Activated CD4-positive, alpha-beta T cell treated with anti-CD3 and anti-CD28 coated beads, Interleukin-2, amount 50 U/mL, for 1 hour (primary cell): ENCODE measurements at regions not wholly inside any gene's neighbourhood (a gene's known extent, or its start where the extent isn't known, plus 50 kb on each side); places are given as distances from the start of the nearest gene placed in this dataset.

ENCODE experiments used
- DNase-seq: peaks from one replicate; pipeline ENCODE4 v3.0.0-alpha.2; 2020

DNA sequence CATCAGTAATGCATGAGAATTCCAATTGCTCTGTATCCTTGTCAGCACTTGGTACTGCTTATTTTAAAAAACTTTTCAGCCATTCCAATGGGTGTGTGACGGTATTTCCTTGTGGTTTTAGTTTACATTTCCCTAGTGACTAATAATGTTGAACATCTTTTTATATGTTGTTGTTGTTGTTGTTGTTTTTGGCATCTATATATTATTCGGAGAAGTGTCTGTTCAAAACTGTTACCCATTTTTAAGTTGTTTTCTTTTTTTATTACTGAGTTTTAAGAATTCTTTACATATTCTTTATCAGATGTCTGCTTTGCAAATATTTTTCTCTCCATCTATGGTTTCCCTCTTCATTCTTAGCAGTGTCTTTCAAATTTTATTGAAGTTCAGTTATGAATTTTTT lies 231.1 kb upstream of the POU3F1 start:
- DNase-seq, result no peak

DNA sequence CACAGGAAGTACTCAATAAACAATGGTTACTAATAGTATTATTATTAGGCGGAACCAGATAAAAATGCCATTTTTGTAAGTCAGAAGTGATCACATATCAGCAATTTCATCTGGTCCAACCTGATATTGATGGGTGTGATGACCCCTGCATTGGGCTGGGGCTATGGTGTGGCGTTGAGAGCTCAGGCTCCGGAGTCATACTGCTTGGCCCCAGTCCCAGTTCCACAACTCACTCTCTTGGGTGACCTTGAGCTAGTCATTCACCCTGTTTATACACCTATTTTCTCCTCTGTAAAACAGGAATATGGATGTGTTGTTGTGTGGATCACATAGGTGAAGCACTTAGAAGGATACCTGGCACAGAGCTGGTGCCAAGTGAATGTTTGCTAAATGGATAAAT lies 229.4 kb upstream of the POU3F1 start:
- DNase-seq, result no peak

DNA sequence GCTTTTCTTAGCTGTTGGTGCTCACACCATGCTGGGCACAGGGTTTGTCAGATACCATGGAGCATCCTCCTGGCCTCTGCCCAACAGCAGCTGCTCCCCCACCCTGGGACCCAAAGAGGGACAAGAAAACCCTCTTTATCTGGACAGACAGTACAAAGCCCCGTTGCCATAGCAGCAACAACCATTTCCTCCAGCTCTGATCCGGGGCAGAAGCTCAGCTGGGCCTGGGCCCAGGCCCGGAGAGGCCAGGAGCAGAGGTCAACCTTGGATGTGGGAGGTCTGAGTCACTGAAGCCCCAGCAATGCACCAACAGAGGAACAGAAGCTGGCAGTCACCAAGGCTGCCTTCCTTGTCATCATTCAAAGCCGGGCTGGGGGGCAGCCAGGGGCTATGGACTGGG lies 228.4 kb upstream of the POU3F1 start:
- no peak for DNase-seq

DNA sequence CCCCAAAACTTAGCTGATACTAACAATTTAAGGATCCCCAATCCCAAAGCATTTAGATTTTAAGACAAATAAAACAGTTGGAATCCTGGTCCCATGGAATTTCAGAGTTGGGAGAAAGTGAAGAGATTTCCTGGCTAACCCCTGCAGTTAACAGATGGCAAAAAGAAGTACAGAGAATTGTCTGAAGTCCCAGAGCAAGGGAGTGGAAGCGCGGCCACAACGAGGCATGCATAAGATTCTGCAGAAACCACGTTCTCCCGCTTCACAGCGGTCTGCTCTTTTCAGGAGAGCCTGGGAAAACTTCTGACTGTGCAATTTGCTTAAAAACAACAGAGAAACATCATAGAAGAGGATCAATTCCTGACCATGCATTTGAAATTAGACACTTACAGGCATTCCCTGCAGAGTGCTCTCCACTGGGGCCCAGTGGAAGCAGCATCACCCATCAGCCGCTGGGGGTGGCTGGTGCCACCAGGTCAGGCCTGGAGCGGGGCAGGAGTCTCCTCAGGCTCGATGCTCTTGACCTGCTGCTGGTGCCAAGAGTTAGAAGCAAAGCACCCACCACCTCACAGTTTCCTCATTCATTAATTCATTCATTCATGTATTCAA lies 226.7 kb upstream of the POU3F1 start:
- no peak for DNase-seq

DNA sequence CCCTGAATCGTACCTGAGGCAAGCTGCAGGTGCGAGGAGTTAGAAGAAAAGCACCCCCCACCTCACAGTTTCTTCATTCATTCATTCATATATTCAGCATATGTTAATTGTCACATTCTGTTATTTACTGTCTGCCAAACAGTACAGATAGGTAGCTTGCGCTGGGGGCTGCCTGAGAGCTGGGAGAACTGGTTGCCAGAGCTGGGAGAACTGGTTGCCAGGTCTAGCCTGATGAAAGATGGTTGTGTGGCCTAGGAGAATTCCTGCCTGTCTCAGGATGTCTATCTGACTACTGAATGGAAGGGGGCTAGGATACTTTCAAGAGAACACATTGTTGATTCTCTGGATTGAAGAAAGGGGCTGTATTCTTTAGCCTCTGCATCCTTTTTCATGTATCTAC lies 225.9 kb upstream of the POU3F1 start:
- DNase-seq, result no peak

DNA sequence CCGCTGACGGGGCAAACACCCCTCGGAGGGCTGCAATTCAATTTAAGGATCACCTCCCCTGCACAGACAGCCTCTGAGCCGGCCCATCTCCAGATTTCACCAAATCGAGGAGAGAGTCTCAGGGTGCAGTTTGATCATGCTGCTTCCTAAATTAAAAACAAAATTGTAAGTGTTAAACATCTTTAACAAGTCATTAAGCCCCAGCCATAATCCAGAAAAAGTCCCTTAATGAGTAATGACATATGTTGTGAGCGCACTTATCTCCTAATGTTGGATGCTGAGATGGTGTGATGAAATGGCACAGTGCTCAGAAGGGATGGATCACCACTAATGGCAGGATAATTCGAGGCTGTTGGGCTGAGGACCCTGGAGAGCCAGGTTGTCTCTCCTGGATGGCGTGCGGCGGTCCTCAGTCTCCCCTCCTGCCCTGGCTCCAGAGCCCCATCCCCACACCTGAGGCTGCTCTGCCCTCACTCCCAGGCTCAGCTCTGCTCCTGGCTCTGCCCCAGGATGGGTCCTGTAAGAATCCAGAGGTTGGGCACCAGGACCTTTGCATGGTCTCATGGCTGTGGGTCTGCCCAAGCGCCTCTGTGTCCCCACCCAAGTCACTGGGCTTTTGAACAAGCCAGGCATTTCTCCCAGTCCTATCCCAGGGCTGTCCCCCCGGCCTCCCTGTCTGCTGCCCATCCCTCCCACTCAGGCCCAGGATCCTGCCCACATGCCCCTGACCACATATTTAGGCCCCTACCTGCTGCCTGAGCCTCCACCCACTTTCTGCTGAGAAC lies 224.4 kb upstream of the POU3F1 start:
- no peak for DNase-seq

DNA sequence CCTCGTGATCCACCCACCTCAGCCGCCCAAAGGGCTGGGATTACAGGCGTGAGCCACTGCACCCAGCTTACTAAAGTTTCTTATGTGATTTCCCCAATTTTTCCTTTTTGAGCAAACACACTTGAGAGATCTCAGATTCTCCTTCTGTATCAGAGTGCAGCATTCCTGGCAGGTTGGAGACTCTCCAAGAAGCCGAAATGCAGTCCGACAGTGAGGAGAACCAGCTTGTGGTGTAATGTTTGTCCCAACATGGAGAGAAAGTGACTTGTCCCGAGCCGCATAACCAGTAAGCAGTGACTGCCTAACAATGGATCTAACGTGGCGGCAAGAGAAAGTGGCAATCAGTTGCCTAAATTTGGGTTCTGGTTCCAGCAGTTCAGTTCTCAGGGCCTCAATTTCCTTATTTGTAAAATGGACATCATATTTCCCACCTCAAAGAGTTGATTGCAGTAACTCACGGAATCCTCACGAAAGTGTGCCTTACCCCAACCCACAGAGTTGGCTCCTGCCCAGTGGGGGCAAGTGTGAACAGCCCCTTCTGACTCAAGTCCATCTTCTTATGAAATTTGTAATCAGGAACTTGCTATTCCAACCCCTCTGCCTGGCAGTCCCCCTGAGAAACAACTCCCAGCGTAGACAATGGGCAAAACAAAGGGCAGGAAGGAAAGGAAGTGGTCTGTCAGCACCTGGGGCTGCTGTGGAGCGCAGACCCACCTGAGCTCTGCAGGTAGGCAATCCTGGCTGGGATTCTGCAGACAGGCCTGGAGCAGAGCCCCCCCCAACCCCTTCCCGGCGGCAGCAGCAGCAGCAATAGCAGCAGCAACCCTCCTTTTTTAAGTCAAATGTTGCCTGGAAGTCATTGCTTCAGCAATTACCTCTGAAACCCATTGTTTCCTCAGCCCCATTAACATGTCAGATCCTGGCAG lies 223.6 kb upstream of the POU3F1 start:
- DNase-seq, result no peak

DNA sequence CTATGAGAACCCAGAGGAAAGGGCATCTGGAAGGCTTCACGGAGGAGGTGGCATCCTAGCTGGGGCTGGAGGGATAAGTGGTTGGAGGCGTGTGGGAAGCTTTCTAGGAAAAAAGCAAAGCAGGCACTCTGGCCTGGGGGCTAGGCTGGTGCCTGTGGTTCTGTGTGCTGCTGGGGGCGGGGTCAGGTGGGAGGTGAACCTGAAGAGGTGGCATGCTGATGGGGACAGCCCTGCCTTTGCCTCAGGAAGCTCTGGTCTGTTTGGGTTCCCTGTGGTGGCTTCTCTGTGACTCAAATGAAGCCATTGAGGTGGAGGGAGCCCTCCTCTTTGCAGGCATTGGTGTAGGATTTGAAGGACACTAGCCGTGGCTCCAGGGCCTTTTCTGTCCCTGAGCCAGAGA lies 221.6 kb upstream of the POU3F1 start:
- no peak for DNase-seq

DNA sequence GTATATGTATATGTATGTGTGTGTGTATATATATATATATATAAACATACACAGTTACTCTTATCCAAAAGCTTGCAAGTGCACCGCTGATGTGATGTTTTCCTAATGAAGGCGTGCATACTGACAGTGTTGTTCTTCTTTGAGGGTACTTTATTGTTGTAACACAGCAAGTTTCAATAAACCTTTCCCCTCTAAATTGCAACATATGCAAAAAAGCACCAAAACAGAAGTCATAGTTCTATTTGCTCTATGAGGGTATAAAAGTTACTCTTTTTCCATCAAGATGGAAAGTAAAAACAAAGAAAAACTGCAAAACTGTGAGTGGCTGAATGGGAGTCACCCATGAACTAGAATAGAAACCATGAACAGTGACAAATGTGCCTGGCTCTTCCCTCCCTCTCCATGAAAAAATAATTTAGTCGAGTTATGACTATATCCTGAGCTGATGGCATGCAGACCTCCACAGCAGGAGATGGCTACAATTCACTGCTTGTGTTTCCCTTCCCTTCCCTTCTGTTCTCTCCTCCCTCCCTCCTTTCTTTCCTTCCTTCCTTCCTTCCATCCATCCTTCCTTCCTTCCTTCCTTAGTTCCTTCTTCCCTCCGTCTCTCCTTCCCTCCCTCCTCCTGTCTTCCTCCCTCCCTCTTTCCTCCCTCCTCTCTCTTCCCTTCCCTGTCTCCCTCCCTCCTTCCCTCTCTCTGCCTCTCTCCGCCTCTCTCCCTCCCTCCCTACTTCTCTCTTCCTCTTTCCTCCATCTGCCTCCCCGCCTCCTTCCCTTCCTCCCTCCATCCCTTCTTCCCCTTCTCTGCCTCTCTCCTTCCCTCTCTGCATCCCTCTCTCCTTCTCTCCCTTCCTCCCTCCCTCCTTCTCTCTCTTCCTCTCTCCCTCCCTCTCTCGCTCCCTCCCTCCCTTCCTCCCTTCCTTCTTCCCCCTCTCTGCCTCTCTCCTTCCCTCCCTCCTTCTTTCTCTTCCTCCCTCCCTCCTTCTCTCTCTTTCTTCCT lies 220.7 kb upstream of the POU3F1 start:
- DNase-seq, result no peak

DNA sequence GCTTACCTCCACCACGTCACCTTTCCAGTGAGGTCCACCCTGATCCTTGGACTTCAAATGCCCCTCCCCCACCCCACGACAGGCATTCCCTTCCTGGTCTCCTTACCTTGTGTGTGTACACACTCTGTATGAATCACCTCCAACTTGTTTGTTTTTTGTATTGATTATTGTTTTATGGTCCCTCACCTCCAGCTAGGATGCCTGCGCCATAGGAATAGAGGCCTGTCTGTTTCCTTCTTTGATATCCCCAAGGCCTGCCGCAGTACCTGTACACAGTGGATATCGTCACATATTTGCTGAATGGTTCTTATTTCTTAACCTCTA lies 219.6 kb upstream of the POU3F1 start:
- no peak for DNase-seq

DNA sequence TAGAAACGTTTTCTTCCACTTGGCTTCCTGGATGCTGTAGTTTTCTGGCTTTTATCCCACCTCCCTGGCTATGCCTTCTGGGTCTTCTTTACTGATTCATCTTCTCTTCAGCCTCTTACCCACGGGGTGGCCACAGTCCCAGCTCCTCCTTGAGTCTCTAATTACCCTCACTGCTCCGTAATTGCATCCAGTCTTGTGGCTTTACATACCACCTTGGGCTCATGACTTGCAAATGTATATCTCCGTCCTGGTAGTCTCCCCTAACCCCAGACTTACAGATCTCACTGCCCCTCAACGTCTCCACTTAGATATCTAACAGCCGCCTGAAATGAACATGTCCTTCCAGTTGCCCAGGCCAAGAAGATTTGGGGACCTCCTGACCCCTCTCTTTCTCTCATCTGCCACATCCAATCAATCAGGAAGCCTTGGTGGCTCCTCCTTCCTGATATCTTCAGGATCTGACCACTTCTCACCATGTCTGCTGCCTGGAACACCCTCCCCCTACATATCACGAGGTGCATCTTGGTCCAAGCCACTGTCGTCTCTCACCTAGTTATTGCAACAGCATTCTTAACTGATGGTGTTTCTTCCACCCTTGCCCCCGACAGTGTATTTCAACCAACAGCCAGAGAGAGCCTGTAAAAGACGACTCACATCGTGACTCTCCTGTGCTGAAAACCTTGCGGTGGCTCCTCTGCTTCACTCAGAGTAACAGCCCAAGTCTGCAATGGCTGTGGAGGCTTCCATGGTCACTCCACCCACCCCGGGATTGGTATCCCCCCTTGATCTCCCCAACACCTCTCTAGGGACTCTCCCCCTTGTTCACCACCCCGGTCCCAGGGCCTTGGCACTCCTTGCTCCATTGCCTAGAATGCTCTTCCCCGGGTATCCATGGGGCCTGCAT lies 219.0 kb upstream of the POU3F1 start:
- DNase-seq, result no peak

DNA sequence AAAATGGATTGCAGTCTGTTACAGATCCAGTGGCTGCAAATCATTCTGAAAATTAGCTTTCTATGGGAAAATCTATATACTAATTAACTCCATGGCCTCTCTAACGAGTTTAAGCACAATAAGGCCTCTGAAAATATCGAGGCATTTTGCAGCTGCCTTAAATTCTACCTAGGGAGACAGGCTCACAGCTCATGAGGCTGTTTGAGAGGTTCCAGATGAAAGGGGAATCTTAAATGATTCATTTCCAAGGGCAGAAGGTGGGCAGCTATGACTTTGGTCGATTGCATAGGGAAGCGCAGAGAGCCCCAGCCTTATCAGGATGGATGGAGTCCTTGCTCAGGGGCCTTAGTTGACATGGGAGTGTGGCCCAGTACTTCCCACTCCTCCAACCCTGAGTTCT lies 216.8 kb upstream of the POU3F1 start:
- no peak for DNase-seq

DNA sequence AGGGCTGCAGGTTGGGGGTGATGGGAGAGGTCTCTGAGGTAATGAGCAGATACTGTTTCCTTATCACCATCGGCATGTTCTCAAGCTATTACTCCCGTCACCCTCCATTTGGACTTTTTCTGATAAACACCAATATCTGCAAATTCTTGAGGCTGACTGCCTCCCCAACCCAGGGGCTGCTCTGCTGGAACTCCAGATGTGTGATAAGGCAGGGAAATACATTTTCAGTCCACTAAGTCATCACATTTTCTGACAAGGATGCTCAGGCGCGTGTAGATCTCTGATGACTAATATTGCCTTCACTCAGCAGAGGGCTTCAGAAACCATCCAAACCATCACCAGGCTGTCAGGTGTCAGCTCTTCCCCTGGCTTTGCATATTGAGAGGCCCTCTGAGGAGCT lies 215.0 kb upstream of the POU3F1 start:
- DNase-seq, result no peak

DNA sequence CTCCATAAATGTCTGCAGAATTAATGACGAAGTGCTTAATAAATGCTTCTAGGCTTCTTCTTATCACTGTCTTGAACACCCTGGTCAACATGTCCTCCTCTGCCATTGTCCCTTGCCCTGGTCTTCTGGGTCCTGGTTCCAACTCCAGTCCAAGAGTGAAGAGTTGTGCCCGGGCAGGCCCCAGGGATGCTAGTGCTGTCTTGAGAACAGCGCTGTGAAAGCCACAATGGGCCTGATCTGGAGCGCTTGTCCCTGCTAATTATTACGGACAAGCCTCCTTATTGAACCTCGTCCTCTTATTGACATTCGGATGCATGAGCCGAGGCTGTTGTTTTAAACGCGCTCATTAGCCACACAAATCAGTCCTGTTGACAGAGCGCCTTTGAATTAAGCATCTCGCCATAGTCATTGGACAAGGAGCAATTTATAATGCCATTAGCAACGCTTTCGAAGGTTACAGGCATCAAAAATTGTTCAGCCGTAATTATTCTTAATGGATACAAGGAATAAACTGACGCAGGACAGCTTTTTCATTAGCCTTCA lies 211.6 kb upstream of the POU3F1 start:
- DNase-seq, result no peak

DNA sequence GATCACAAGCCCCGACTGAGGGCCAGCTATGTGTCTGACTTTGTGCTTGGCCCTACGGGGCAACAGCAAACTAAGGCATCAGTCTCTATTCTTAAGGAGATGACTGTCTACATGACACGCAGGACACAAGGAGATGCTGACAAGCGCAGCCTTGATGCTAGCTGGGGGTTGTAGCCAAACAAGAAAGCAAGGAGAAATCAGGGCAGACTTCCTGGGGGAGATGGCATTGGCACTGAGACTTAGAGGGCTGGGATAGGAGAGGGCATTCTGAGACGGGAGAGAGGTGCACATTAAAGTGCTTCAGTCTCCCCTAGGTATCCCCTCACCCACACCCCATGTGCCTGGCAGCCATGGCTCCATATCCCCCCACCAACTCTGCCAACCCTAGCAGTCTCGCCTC lies 210.8 kb upstream of the POU3F1 start:
- DNase-seq, result no peak

DNA sequence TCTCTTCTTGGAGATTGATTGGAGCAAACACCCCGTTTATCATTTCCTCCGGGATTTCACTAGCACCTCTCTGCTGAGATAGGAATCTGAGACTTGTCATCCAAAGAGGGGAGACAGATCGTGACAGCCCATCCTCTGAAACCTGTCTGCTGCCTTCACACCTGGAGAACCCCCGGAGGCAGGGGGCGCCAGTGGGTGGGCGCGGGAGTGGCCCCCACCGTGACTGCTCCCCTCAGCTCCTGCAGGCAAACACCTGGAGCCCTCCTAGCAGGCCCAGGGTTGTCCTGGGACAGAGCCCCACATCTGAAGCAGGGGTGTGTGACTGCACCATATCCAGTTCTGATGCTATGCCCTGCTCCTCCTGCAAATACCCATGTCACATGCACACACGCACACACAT lies 209.5 kb upstream of the POU3F1 start:
- DNase-seq, result no peak

DNA sequence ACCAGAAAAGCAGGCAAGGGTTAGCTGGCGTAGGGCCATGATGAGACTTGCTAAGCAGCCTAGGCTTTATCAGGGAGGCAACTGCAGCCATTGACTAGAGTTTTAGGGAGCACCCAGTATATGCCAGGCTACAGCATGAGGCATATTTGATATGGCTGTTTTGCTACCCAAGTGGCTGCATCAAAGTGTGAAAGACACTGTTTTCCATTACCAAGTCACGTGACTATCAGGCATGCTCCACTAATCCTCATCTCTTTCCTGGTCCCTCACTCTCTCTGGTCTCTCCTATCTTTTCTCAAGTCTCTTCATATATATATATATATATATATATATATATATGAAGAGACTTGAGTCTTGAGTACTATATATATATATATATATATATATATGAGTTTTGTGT lies 206.7 kb upstream of the POU3F1 start:
- DNase-seq, result no peak

DNA sequence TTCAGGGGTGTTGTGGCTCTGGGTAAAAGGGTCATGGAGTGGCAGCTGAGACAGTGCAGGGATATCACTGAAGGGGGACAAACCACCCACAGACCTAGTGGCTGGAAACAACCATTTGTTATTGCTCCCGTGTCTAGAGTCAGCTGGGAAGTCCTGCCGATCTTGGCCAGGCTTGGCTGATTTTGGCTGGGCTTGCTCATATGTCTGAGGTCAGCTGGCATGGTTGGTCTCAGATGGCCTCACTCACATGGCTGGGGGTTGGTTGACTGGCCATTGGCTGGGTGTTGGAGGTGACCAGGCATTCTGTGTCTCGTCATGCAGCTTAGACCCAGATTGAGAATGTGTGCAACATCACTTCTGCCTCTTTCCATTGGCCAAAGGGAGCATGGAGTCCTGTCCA lies 203.8 kb upstream of the POU3F1 start:
- no peak for DNase-seq

DNA sequence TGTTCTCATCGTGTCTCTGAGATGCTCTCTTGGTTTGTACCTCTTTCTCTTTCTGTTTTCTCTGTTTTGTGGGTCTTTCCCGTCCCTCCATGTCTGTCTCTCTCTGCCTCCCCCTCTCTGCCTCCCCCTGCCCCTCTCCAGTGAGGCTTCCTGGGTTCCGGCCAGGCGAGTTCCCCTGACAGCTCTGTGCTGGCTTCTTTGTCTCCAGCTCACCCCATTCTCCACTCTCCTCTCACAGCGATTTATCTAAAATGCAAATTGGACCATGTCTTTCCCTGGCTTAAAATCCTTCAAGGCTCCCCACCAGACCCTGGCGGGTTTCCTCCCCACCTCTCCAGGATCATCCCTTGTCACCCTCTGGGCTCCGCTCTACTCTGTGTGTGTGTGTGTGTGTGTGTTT lies 202.4 kb upstream of the POU3F1 start:
- DNase-seq, result no peak

DNA sequence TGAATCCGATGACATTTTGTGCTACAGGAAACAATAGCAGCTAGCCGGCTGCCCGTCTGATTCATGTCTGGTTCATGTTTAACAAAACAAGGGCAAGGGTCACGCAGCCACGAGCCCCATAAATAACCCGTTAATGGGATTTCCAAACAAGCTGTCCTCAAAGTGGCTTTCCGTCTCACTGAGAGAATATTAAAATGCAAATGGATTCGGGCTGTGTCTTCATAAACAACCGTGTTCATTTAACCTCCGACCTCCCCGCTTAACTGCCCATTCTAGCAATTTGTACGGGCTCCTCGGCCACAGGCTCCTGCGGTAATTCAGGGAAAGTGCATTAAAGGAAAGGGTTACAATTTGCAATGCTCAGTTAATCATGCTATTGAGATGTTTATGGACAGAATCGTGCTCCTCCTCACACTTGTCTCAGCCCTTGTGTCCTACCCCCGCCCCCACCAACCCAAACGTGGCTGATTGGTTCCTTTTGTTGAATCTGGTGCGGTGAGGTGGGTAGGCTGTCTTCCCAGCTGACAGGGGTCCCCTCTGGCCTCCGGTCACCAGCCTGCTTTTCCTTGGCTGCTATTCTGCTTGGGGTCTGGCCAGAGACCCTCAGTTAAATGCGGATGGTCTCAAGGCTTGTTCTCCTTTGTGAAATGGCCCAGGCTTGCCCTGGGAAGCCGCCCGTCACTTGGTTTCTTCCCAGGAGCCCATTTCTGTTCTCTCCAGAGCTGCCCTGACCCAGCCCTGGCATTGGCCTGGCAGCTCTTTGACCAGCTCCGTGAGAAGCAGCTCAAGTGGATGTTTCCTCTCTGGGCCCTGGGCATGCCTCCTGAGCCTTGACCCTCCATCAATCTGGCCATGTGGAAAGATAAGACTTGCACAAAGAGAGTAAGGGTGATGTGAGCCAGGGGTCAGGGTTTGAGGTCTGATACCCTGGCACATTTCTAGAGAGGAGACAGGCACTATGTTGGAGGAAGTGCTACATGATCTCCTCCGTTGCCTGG lies 200.7 kb upstream of the POU3F1 start:
- no peak for DNase-seq
